Calu3 (cell line): ENCODE measurements at regions not wholly inside any gene's neighbourhood (a gene's known extent, or its start where the extent isn't known, plus 50 kb on each side); places are given as distances from the start of the nearest gene placed in this dataset.

ENCODE experiments used
- BruUV-seq: library from RNA; stranded (reverse); fragments of 400-500 nt; replicated peaks from 2 replicates; lab custom pipeline; 2021; lab: Mats Ljungman, UMichigan
- CTCF ChIA-PET: fragments of 300-600 bp; sonication (Branson Sonifier 250); formaldehyde crosslinking; loops from one replicate; lab custom pipeline; 2022; ENCODE audit warnings: antibody characterized with exemption; lab: Charles Lee
- DNase-seq: peaks from one replicate; pipeline ENCODE4 v3.0.0; 2022
- H3K27ac Mint-ChIP-seq: one replicate; pipeline ENCODE4 v1.8.0; 2022; ENCODE audit warnings: mixed read lengths; ENCODE audit not compliant: unreplicated experiment
- H3K27me3 Mint-ChIP-seq: one replicate; pipeline ENCODE4 v1.8.0; 2022; ENCODE audit warnings: mixed read lengths; ENCODE audit not compliant: unreplicated experiment
- H3K36me3 Mint-ChIP-seq: one replicate; pipeline ENCODE4 v1.8.0; 2022; ENCODE audit warnings: mild to moderate bottlenecking, moderate library complexity, mixed read lengths; ENCODE audit not compliant: insufficient read depth, unreplicated experiment
- H3K4me1 Mint-ChIP-seq: one replicate; pipeline ENCODE4 v1.8.0; 2022; ENCODE audit warnings: mild to moderate bottlenecking, low read depth, mixed read lengths; ENCODE audit not compliant: unreplicated experiment
- H3K4me3 Mint-ChIP-seq: one replicate; pipeline ENCODE4 v1.8.0; 2022; ENCODE audit warnings: mild to moderate bottlenecking, low read depth, moderate library complexity, mixed read lengths; ENCODE audit not compliant: unreplicated experiment
- H3K9me3 Mint-ChIP-seq: one replicate; pipeline ENCODE4 v1.8.0; 2022; ENCODE audit warnings: low read depth, mixed read lengths; ENCODE audit not compliant: unreplicated experiment
- CTCF ChIP-seq: fragments of 200-600 bp; IDR thresholded peaks from one replicate; pipeline ENCODE4 v1.8.0; 2022; ENCODE audit warnings: antibody characterized with exemption; ENCODE audit not compliant: unreplicated experiment
- intact Hi-C: fragments of 100-400 bp; cut with micrococcal nuclease; formaldehyde crosslinking; loops from one replicate; pipeline ENCODE4 v1.10.0; 2022; ENCODE audit not compliant: unreplicated experiment

GRCh38 chr22:27635852-27636251, 165.7 kb downstream of the MN1 start:
- Mint-ChIP-seq H3K36me3 (no peaks in the 10 kb centered on the region), H3K27ac (no peak overlapping the region), H3K4me1 (no peaks in the 10 kb centered on the region), H3K9me3 (no peaks in the 10 kb centered on the region), H3K4me3 (no peak overlapping the region), H3K27me3 (peaks cover 16% of the 10 kb centered on the region)
- DNase-seq: no peak
- CTCF ChIA-PET: interaction anchor here (0.9 to 1.1 kb wide), 3 partner anchors 21 to 160 kb away, joined by 3 read pairs; no protein-coding TSS in a partner anchor
- TF ChIP-seq CTCF: no peak
- intact Hi-C loops: no loop called here
- BruUV-seq: no TSS peak

GRCh38 chr22:27636716-27637508, 164.6 kb downstream of the MN1 start:
- no peaks in the 10 kb centered on the region for H3K4me1 Mint-ChIP-seq
- no TSS peak for BruUV-seq
- peaks cover 16% of the 10 kb centered on the region for H3K27me3 Mint-ChIP-seq
- DNase-seq: no peak
- no peaks in the 10 kb centered on the region for H3K36me3 Mint-ChIP-seq
- H3K9me3 Mint-ChIP-seq: no peaks in the 10 kb centered on the region
- TF ChIP-seq CTCF: no peak
- CTCF ChIA-PET: no interaction called here
- H3K27ac Mint-ChIP-seq: no peak overlapping the region
- H3K4me3 Mint-ChIP-seq: no peak overlapping the region
- intact Hi-C loops: no loop called here

- intact Hi-C loops: no loop called here
- CTCF ChIA-PET: no interaction called here
- H3K36me3 Mint-ChIP-seq: no peaks in the 10 kb centered on the region
- TF ChIP-seq CTCF: no peak
- BruUV-seq: no TSS peak
- no peak overlapping the region for H3K27ac Mint-ChIP-seq
- H3K9me3 Mint-ChIP-seq: no peaks in the 10 kb centered on the region
- H3K4me1 Mint-ChIP-seq: no peaks in the 10 kb centered on the region
- H3K27me3 Mint-ChIP-seq: peaks cover 16% of the 10 kb centered on the region
- no peak overlapping the region for H3K4me3 Mint-ChIP-seq
- DNase-seq: no peak
Measured at GRCh38 chr22:27637604-27638003, 164.0 kb downstream of the MN1 start.

- Mint-ChIP-seq H3K36me3 (no peaks in the 10 kb centered on the region), H3K9me3 (no peaks in the 10 kb centered on the region), H3K27me3 (peaks cover 16% of the 10 kb centered on the region), H3K27ac (no peak overlapping the region), H3K4me3 (no peak overlapping the region), H3K4me1 (no peaks in the 10 kb centered on the region)
- DNase-seq: no peak
- no TSS peak for BruUV-seq
- intact Hi-C loops: no loop called here
- TF ChIP-seq CTCF: no peak
- CTCF ChIA-PET: no interaction called here
Measured at GRCh38 chr22:27638329-27639233, 163.0 kb downstream of the MN1 start.
